Choroid plexus epithelial cell (primary cell): ENCODE measurements at regions not wholly inside any gene's neighbourhood (a gene's known extent, or its start where the extent isn't known, plus 50 kb on each side); places are given as distances from the start of the nearest gene placed in this dataset.
A peak's percentile ranks its signal among the peaks of the same experiment; 100 is the strongest.

Experiments used
- DNase-seq: peaks from one replicate; pipeline ENCODE4 v3.0.0-alpha.2; 2010; ENCODE audit warnings: low read depth
- H3K4me3 ChIP-seq: 2 replicates; pipeline ENCODE4 v1.5.1; 2011; ENCODE audit warnings: low read depth, mild to moderate bottlenecking, control low read depth, low read length, moderate library complexity
- CTCF ChIP-seq: conservative IDR thresholded peaks from 2 replicates; pipeline ENCODE4 v1.5.1; 2011; ENCODE audit warnings: low read depth, mild to moderate bottlenecking, control low read depth, inconsistent platforms, low read length, moderate library complexity

DNA sequence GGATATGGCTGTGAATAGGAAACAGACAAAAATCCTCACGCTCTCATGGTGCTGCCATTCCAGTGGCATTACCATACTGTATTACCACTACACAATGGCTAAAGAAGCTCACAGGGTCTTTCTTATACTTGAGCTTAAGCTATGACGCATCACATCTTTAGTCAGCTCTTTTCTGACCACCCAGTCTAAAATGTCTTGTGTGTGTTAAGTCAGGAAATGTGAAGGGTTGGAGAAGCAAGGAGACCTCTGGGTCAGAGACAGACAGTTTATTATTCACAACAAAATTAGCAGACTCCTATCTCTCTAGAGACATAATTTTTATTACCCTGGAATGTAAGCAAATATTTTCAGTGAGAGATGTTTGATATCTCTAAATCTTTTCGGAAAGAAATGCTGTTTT is 1583.2 kb upstream of the WWC1 start:
- TF ChIP-seq CTCF: no peak
- peak; percentile 40 for DNase-seq
- H3K4me3 ChIP-seq: no peak overlapping the region

DNA sequence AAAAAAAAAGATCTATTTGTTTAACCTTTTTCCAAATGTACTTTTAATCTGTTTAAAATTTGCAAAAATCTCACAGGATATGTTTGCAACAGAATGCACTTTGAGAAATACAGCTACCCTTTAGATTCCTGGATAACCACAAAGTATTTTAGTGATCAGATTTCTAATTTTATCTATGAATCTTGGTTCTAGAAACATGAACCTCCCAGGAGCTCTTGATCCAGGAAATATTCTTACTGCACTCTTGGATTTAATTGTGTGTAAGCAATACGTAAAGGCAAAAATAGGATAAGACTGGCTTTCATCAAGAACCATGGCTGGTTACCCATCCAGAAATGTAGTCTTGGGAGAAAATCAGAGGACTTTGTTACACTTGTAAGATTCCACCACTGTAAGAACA is 1581.8 kb upstream of the WWC1 start:
- DNase-seq: peak; percentile 47
- H3K4me3 ChIP-seq: no peak overlapping the region
- no peak for TF ChIP-seq CTCF

GRCh38 chr5:166710271-166710670 is 1581.2 kb upstream of the WWC1 start:
- no peak for TF ChIP-seq CTCF
- H3K4me3 ChIP-seq: no peak overlapping the region
- DNase-seq: peak; percentile 53

DNA sequence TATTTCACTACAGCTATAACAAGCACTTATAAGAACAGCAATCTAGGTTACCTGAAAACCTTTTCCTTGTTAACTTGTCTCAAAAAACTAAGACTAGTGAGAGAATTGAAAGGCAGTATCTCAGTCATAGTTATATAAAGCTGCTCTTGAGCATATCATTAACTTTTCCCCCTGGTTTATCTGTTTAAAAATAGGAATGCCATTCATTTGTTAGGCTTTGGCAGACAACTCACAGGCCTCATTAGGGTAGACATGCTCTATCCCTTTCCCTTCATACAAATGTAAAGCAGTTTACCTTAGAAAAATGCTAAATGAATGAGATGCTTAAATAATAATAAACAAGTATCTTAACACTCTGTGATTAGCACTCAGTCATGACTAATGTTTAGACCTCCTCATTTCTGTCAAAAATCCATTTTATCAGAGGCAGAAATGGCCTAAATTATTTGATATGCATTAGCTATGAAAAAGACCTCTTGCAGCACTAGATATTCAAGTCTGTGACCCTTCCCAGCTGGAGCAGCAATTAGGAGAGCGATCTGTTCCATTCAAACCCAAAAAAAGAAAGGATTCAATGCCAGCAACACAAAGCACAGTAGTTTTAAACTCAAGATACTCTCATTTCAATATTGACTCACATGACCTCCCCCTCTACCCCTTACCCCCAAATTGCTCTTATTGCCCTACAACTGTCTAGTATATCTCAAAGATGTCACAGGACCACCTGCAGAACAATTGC is 1578.8 kb upstream of the WWC1 start:
- H3K4me3 ChIP-seq: no peak overlapping the region
- no peak for DNase-seq
- no peak for TF ChIP-seq CTCF

DNA sequence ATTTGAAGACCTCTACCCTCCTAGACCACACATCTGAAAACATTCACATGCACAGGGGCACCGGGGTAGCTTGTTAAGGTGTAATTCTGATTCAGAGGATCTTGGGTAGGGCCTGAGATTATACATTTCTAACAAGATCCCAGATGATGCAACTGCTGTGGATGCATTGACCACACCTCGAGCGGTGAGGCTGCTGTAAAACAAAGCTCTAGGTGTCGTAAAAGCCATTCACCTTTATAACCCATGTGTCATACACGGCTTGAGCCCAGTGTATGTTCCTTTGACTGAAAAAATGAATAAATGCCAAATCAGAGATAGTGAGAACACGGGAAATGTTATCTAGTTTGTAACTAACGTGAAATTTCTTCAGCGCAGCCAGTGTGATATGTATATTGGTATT is 1578.2 kb upstream of the WWC1 start:
- no peak for TF ChIP-seq CTCF
- no peak overlapping the region for H3K4me3 ChIP-seq
- DNase-seq: no peak

DNA sequence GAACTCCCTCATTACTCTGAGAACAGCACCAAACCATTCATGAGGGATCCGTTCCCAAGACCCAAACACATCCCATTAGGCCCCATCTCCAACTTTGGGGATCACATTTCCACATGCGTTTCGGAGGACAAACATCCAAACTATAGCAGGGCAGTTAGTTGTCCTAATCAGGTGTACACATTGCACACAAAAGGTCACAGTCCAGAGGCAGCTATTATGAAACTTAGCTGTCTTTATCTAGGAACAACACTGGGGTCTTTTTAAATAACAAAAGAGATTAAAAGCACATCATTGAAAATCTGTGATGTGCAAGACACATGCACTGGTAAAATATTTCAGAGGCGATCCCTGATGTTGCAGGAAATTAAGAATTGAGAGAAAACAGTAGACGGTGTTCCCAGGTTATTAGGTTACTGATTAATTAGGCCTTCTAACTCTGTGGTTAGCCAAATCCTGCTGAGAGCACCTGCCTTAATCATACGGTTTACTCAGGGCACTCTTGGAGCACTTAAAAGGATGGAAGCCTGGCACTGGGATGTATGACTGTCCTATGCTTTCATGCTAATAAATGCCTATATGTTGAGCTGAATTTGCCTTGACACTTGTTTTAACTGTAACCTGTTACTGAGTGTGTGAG is 1574.5 kb upstream of the WWC1 start:
- no peak for DNase-seq
- TF ChIP-seq CTCF: no peak
- H3K4me3 ChIP-seq: no peak overlapping the region

DNA sequence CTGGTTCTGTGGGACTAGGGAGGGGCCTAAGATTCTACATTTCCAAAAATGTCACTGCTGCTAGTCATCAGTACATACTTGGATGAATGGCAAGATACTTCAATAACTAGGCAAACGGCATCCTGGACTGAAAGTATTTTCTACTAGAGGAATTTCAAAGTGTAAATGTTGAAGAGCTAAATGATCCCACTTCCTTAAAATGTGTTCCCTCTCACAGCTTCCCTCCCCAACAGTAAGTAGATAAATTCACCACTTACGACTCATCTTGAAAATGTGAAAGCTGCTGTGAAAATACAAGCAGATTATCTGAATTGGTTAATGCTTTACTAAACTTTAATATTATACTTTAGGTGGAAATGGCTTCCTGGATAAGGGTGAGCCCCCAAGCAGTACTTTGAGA is 1571.5 kb upstream of the WWC1 start:
- TF ChIP-seq CTCF: no peak
- H3K4me3 ChIP-seq: no peak overlapping the region
- DNase-seq: peak; percentile 20
